Trophoblast cell (in vitro differentiated cells and primary cell): ENCODE measurements at regions not wholly inside any gene's neighbourhood (a gene's known extent, or its start where the extent isn't known, plus 50 kb on each side); places are given as distances from the start of the nearest gene placed in this dataset.

Source experiments
- DNase-seq, 2 donors: peaks; one replicate each; pipeline ENCODE4 v3.0.0-alpha.2; 2016
- H2AFZ ChIP-seq: 2 replicates; pipeline ENCODE4 v1.6.1; 2013; ENCODE audit warnings: low read length, moderate library complexity, mild to moderate bottlenecking; ENCODE audit not compliant: insufficient read depth, poor library complexity
- H2AK5ac ChIP-seq: 2 replicates; pipeline ENCODE4 v1.6.1; 2013; ENCODE audit warnings: mild to moderate bottlenecking, low read length
- H2BK120ac ChIP-seq: 2 replicates; pipeline ENCODE4 v1.6.1; 2013; ENCODE audit warnings: low read length, mild to moderate bottlenecking, moderate library complexity; ENCODE audit not compliant: insufficient read depth, poor library complexity
- H2BK12ac ChIP-seq: 2 replicates; pipeline ENCODE4 v1.6.1; 2013; ENCODE audit warnings: mild to moderate bottlenecking, low read length, moderate library complexity
- H2BK5ac ChIP-seq: 2 replicates; pipeline ENCODE4 v1.6.1; 2013; ENCODE audit warnings: low read length, low read depth, moderate library complexity, mild to moderate bottlenecking; ENCODE audit not compliant: poor library complexity
- H3K14ac ChIP-seq: 2 replicates; pipeline ENCODE4 v1.6.1; 2013; ENCODE audit warnings: mild to moderate bottlenecking, low read length
- H3K18ac ChIP-seq: 2 replicates; pipeline ENCODE4 v1.6.1; 2013; ENCODE audit warnings: mild to moderate bottlenecking, low read length
- H3K23ac ChIP-seq: 2 replicates; pipeline ENCODE4 v1.6.1; 2013; ENCODE audit warnings: low read length
- H3K27ac ChIP-seq: 2 replicates; pipeline ENCODE4 v1.5.1; 2013; ENCODE audit warnings: low read depth, mild to moderate bottlenecking, inconsistent platforms, low read length, moderate library complexity
- H3K27me3 ChIP-seq: 2 replicates; pipeline ENCODE4 v1.6.1; 2013; ENCODE audit warnings: inconsistent platforms, mild to moderate bottlenecking, low read length, moderate library complexity; ENCODE audit not compliant: insufficient read depth
- H3K36me3 ChIP-seq, 2 experiments: 1 replicate in 1 of 2; 2 replicates in 1 of 2; pipeline ENCODE4 v1.6.1; 2013; ENCODE audit warnings: low read length in 2 of 2, mild to moderate bottlenecking in 2 of 2, moderate library complexity in 1 of 2; ENCODE audit not compliant: insufficient read depth in 2 of 2, control insufficient read depth in 1 of 2
- H3K4ac ChIP-seq: 2 replicates; pipeline ENCODE4 v1.6.1; 2013; ENCODE audit warnings: low read depth, mild to moderate bottlenecking, low read length, moderate library complexity
- H3K4me1 ChIP-seq, 2 experiments: 1 replicate in 1 of 2; 2 replicates in 1 of 2; pipeline ENCODE4 v1.6.1; 2013; ENCODE audit warnings: low read length in 2 of 2, mild to moderate bottlenecking in 2 of 2, moderate library complexity in 1 of 2; ENCODE audit not compliant: insufficient read depth in 2 of 2, control insufficient read depth in 1 of 2
- H3K4me2 ChIP-seq: 2 replicates; pipeline ENCODE4 v1.6.1; 2013; ENCODE audit warnings: inconsistent platforms, mild to moderate bottlenecking, low read length, moderate library complexity
- H3K4me3 ChIP-seq: 2 replicates; pipeline ENCODE4 v1.5.1; 2013; ENCODE audit warnings: mild to moderate bottlenecking, low read depth, low read length, inconsistent platforms
- H3K79me1 ChIP-seq: one replicate; pipeline ENCODE4 v1.6.1; 2013; ENCODE audit warnings: low read length
- H3K79me2 ChIP-seq: 2 replicates; pipeline ENCODE4 v1.6.1; 2013; ENCODE audit warnings: low read length, mild to moderate bottlenecking; ENCODE audit not compliant: control insufficient read depth, insufficient read depth, poor library complexity
- H3K9ac ChIP-seq: 2 replicates; pipeline ENCODE4 v1.6.1; 2013; ENCODE audit warnings: mild to moderate bottlenecking, low read length
- H3K9me3 ChIP-seq: 2 replicates; pipeline ENCODE4 v1.6.1; 2013; ENCODE audit warnings: low read depth, mild to moderate bottlenecking, control low read depth, inconsistent platforms, low read length; ENCODE audit not compliant: insufficient read depth
- H4K12ac ChIP-seq: 2 replicates; pipeline ENCODE4 v1.6.1; 2013; ENCODE audit warnings: low read depth, mild to moderate bottlenecking, low read length, moderate library complexity
- H4K8ac ChIP-seq: 2 replicates; pipeline ENCODE4 v1.6.1; 2013; ENCODE audit warnings: low read depth, mild to moderate bottlenecking, low read length, moderate library complexity
- H4K91ac ChIP-seq: one replicate; pipeline ENCODE4 v1.6.1; 2013; ENCODE audit warnings: low read depth, mild to moderate bottlenecking, low read length, moderate library complexity
- WGBS: extraction: QIAGEN DNeasy Blood & Tissue Kit; methylation state at CpG from one replicate; pipeline ENCODE4 v1.1.7; 2013; ENCODE audit warnings: missing lambda C conversion rate; ENCODE audit not compliant: insufficient read length, insufficient coverage; ENCODE audit errors: extremely low coverage; 5-methylcytosine and 5-hydroxymethylcytosine counted together

- no peak overlapping the region for H2BK5ac ChIP-seq
- H4K91ac ChIP-seq = no peak overlapping the region
- H2AFZ ChIP-seq = no peak overlapping the region
- no peak overlapping the region for H2BK120ac ChIP-seq
- H3K27me3 ChIP-seq = no peaks in the 10 kb centered on the region
- no peak overlapping the region for H4K12ac ChIP-seq
- WGBS = no CpG with 5 or more reads among the region's 7 CpGs
- no peak overlapping the region for H3K23ac ChIP-seq
- H3K9ac ChIP-seq = no peak overlapping the region
- H3K4me2 ChIP-seq = no peak overlapping the region
- no peaks in the 10 kb centered on the region for H3K36me3 ChIP-seq
- no peaks in the 10 kb centered on the region for H3K79me1 ChIP-seq
- no peak overlapping the region for H3K4me3 ChIP-seq
- no peak overlapping the region for H4K8ac ChIP-seq
- H3K14ac ChIP-seq = no peak overlapping the region
- H3K27ac ChIP-seq = no peak overlapping the region
- H3K4me1 ChIP-seq = no peaks in the 10 kb centered on the region
- no peak overlapping the region for H3K18ac ChIP-seq
- no peak overlapping the region for H2AK5ac ChIP-seq
- H3K9me3 ChIP-seq = no peaks in the 10 kb centered on the region
- no peak overlapping the region for H3K4ac ChIP-seq
- H2BK12ac ChIP-seq = no peak overlapping the region
- no peaks in the 10 kb centered on the region for H3K79me2 ChIP-seq
- DNase-seq = no peak
Observed at GRCh38 chr14:89723930-89724627, 230.5 kb downstream of the EFCAB11 start.

GRCh38 chr14:89721956-89722355 is 232.6 kb downstream of the EFCAB11 start:
- Histone ChIP-seq H3K79me1 (no peaks in the 10 kb centered on the region), H2BK12ac (no peak overlapping the region), H2BK5ac (no peak overlapping the region), H3K79me2 (no peaks in the 10 kb centered on the region), H2BK120ac (no peak overlapping the region), H3K4ac (no peak overlapping the region), H3K4me3 (no peak overlapping the region), H3K14ac (no peak overlapping the region), H3K18ac (no peak overlapping the region), H4K91ac (no peak overlapping the region), H4K8ac (no peak overlapping the region), H3K9me3 (no peaks in the 10 kb centered on the region), H3K4me2 (no peak overlapping the region), H3K36me3 (no peaks in the 10 kb centered on the region), H3K23ac (no peak overlapping the region), H3K27me3 (no peaks in the 10 kb centered on the region), H2AK5ac (no peak overlapping the region), H3K4me1 (no peaks in the 10 kb centered on the region), H2AFZ (no peak overlapping the region), H3K9ac (no peak overlapping the region), H3K27ac (no peak overlapping the region), H4K12ac (no peak overlapping the region)
- WGBS = no CpG with 5 or more reads among the region's 6 CpGs
- peak in 1 of 2 donors; percentile 60 for DNase-seq

- Histone ChIP-seq H3K14ac (no peak overlapping the region), H3K4ac (no peak overlapping the region), H3K4me3 (no peak overlapping the region), H2AFZ (no peak overlapping the region), H2AK5ac (no peak overlapping the region), H2BK5ac (no peak overlapping the region), H4K12ac (no peak overlapping the region), H3K79me1 (no peaks in the 10 kb centered on the region), H2BK12ac (no peak overlapping the region), H3K4me1 (no peaks in the 10 kb centered on the region), H2BK120ac (no peak overlapping the region), H3K23ac (no peak overlapping the region), H3K9me3 (no peaks in the 10 kb centered on the region), H3K36me3 (no peaks in the 10 kb centered on the region), H3K9ac (no peak overlapping the region), H4K91ac (no peak overlapping the region), H3K79me2 (no peaks in the 10 kb centered on the region), H3K27ac (no peak overlapping the region), H3K27me3 (no peaks in the 10 kb centered on the region), H4K8ac (no peak overlapping the region), H3K4me2 (no peak overlapping the region), H3K18ac (no peak overlapping the region)
- WGBS = no CpG with 5 or more reads among the region's 11 CpGs
- DNase-seq = no peak
Observed at GRCh38 chr14:89720741-89721729, 233.5 kb downstream of the EFCAB11 start.

GRCh38 chr14:89720076-89720687 is 234.3 kb downstream of the EFCAB11 start:
- H3K9me3 ChIP-seq = no peaks in the 10 kb centered on the region
- H4K91ac ChIP-seq = no peak overlapping the region
- no peak overlapping the region for H3K23ac ChIP-seq
- H3K27ac ChIP-seq = no peak overlapping the region
- H3K14ac ChIP-seq = no peak overlapping the region
- H2AK5ac ChIP-seq = no peak overlapping the region
- H2BK12ac ChIP-seq = no peak overlapping the region
- H2BK120ac ChIP-seq = no peak overlapping the region
- no peak overlapping the region for H3K18ac ChIP-seq
- DNase-seq = no peak
- H3K4ac ChIP-seq = no peak overlapping the region
- H3K4me3 ChIP-seq = no peak overlapping the region
- H4K8ac ChIP-seq = no peak overlapping the region
- H2BK5ac ChIP-seq = no peak overlapping the region
- H3K9ac ChIP-seq = no peak overlapping the region
- H3K36me3 ChIP-seq = no peaks in the 10 kb centered on the region
- H2AFZ ChIP-seq = no peak overlapping the region
- no peaks in the 10 kb centered on the region for H3K4me1 ChIP-seq
- no peak overlapping the region for H3K4me2 ChIP-seq
- no CpG with 5 or more reads among the region's 7 CpGs for WGBS
- H3K79me2 ChIP-seq = no peaks in the 10 kb centered on the region
- no peak overlapping the region for H4K12ac ChIP-seq
- no peaks in the 10 kb centered on the region for H3K27me3 ChIP-seq
- no peaks in the 10 kb centered on the region for H3K79me1 ChIP-seq
